Progenitor cell of endocrine pancreas (in vitro differentiated cells): ENCODE measurements at regions not wholly inside any gene's neighbourhood (a gene's known extent, or its start where the extent isn't known, plus 50 kb on each side); places are given as distances from the start of the nearest gene placed in this dataset.

Experiments
- DNase-seq: peaks from one replicate; pipeline ENCODE4 v3.0.0; 2021; ENCODE audit warnings: low spot score; ENCODE audit not compliant: unreplicated experiment
- H3K27ac Mint-ChIP-seq: 2 replicates; pipeline ENCODE4 v1.8.0; 2021; ENCODE audit warnings: mild to moderate bottlenecking, moderate library complexity, mixed read lengths
- H3K27me3 Mint-ChIP-seq: 2 replicates; pipeline ENCODE4 v1.8.0; 2021; ENCODE audit warnings: mixed read lengths
- H3K36me3 Mint-ChIP-seq: 2 replicates; pipeline ENCODE4 v1.8.0; 2022; ENCODE audit warnings: mixed read lengths; ENCODE audit not compliant: insufficient read depth
- H3K4me1 Mint-ChIP-seq: 2 replicates; pipeline ENCODE4 v1.8.0; 2021; ENCODE audit warnings: low read depth, mixed read lengths
- H3K4me3 Mint-ChIP-seq: 2 replicates; pipeline ENCODE4 v1.8.0; 2021; ENCODE audit warnings: low read depth, mild to moderate bottlenecking, moderate library complexity, mixed read lengths
- H3K9me3 Mint-ChIP-seq: 2 replicates; pipeline ENCODE4 v1.8.0; 2021; ENCODE audit warnings: low read depth, mixed read lengths
- CTCF ChIP-seq: fragments of 200-600 bp; sonication (generic); IDR thresholded peaks from one replicate; pipeline ENCODE4 v1.5.0; 2021; ENCODE audit warnings: antibody characterized with exemption, mild to moderate bottlenecking; ENCODE audit not compliant: unreplicated experiment

GRCh38 chr1:87588495-87588894 is 259.8 kb downstream of the LMO4 start:
- Mint-ChIP-seq H3K36me3 (no peaks in the 10 kb centered on the region), H3K4me3 (no peak overlapping the region), H3K9me3 (no peaks in the 10 kb centered on the region), H3K27me3 (no peaks in the 10 kb centered on the region), H3K27ac (no peak overlapping the region), H3K4me1 (no peaks in the 10 kb centered on the region)
- no peak for TF ChIP-seq CTCF
- no peak for DNase-seq

- no peak overlapping the region for H3K4me3 Mint-ChIP-seq
- no peaks in the 10 kb centered on the region for H3K4me1 Mint-ChIP-seq
- no peaks in the 10 kb centered on the region for H3K27me3 Mint-ChIP-seq
- no peak for DNase-seq
- H3K9me3 Mint-ChIP-seq, result no peaks in the 10 kb centered on the region
- no peak for TF ChIP-seq CTCF
- no peak overlapping the region for H3K27ac Mint-ChIP-seq
- H3K36me3 Mint-ChIP-seq, result no peaks in the 10 kb centered on the region
Observed at GRCh38 chr1:87591492-87591891, 262.8 kb downstream of the LMO4 start.

- H3K4me3 Mint-ChIP-seq, result no peak overlapping the region
- H3K27ac Mint-ChIP-seq, result no peak overlapping the region
- no peak for TF ChIP-seq CTCF
- H3K36me3 Mint-ChIP-seq, result no peaks in the 10 kb centered on the region
- no peaks in the 10 kb centered on the region for H3K27me3 Mint-ChIP-seq
- H3K4me1 Mint-ChIP-seq, result no peaks in the 10 kb centered on the region
- DNase-seq, result no peak
- H3K9me3 Mint-ChIP-seq, result peaks cover 2% of the 10 kb centered on the region
Observed at GRCh38 chr1:87592156-87592555, 263.5 kb downstream of the LMO4 start.

- H3K36me3 Mint-ChIP-seq, result no peaks in the 10 kb centered on the region
- no peaks in the 10 kb centered on the region for H3K27me3 Mint-ChIP-seq
- no peak for TF ChIP-seq CTCF
- H3K4me1 Mint-ChIP-seq, result peaks cover 10% of the 10 kb centered on the region
- DNase-seq, result no peak
- H3K27ac Mint-ChIP-seq, result no peak overlapping the region
- H3K9me3 Mint-ChIP-seq, result peaks cover 3% of the 10 kb centered on the region
- H3K4me3 Mint-ChIP-seq, result no peak overlapping the region
Observed at GRCh38 chr1:87594736-87595383, 266.2 kb downstream of the LMO4 start.

GRCh38 chr1:87595384-87595781 is 266.7 kb downstream of the LMO4 start:
- H3K27me3 Mint-ChIP-seq, result no peaks in the 10 kb centered on the region
- TF ChIP-seq CTCF, result no peak
- DNase-seq, result no peak
- H3K36me3 Mint-ChIP-seq, result no peaks in the 10 kb centered on the region
- no peak overlapping the region for H3K27ac Mint-ChIP-seq
- H3K9me3 Mint-ChIP-seq, result peaks cover 3% of the 10 kb centered on the region
- peaks cover 15% of the 10 kb centered on the region for H3K4me1 Mint-ChIP-seq
- H3K4me3 Mint-ChIP-seq, result no peak overlapping the region
